GM18502 (cell line): ENCODE measurements at regions not wholly inside any gene's neighbourhood (a gene's known extent, or its start where the extent isn't known, plus 50 kb on each side); places are given as distances from the start of the nearest gene placed in this dataset.
A peak's percentile ranks its signal among the peaks of the same experiment; 100 is the strongest.
"Not testable (repeated sequence)": the region's sequence is repeated elsewhere in the genome, so short reads cannot be mapped to it uniquely, and the experiment has no call there.

Experiments used
- ATAC-seq: cut with Tn5 transposase; IDR thresholded peaks from one replicate; pipeline ENCODE4 v1.9.1; 2021; ENCODE audit warnings: mild to moderate bottlenecking; ENCODE audit not compliant: unreplicated experiment, poor library complexity

DNA sequence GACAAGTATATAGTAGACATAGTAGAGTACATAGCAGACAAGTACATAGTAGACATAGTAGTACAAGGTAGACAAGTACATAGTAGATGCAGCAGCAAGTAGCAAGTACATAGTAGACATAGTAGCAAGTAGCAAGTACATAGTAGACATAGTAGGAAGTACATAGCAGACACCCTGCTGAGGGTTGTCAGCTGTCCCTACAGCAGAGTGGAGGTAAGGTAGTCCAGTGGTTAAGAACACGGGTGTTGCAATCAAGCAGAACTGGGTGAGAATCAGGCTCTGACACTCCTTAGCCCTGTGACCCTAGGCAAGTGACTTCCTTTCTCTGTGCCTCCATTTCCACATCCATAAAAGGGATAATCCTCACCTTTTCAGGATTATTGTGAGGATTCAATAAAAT is 94.7 kb downstream of the NOG start:
- no peak for ATAC-seq

DNA sequence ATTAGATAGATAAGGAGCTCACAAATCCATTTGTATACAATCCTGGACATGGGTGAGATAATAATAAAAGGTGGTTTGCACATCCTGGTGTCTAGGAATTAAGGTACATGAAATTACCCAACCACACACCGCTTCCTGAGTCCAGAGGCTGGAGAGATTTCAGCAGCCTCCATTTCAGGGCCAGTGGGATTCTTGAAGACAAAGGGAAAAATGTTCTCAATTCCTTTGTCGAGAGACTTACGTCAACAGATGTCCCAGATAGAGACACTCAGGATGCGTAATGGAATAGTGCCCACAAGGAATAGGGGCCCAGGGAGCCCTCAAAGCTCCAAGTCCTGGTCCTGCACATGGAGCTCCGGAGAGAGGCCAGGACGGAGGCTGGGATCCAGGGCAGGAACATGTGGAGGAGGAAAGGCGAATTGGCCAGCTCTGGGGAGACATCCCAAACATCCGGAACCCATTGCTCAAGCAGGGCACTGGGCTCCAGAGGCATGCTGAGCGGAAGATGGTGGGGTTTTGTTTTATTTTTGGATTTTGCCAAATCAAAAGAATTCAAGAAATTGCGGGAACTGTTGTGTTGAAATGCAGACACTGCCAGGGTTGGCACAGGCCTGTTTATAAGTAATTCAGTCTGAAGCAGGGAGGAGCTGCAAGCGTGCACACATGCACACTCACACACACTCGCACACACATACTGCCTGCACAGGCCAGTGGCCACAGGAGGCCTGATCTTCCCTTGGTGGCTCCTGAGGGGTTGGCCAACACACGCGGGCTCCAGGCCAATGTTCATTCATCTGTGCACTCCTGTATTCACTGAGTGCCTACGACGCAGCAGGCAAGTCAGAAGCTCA is 97.2 kb downstream of the NOG start:
- ATAC-seq = no peak

DNA sequence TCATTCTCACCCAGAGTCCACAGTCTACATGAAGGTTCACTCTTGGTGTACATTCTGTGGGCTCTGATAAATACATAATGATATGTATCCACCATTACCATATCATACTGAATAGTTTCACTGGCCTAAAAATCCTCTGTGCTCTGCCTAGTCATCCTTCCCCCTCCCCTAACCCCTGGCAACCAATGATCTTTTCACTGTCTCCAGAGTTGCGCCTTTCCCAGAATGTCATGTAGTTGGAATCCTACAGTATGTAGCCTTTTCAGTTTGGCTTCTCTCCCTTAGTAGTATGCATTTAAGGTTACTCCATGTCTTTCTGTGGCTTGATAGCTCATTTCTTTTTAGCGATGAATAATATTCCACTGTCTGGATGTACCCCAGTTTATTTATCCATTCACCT is 101.3 kb downstream of the NOG start:
- ATAC-seq = no peak

DNA sequence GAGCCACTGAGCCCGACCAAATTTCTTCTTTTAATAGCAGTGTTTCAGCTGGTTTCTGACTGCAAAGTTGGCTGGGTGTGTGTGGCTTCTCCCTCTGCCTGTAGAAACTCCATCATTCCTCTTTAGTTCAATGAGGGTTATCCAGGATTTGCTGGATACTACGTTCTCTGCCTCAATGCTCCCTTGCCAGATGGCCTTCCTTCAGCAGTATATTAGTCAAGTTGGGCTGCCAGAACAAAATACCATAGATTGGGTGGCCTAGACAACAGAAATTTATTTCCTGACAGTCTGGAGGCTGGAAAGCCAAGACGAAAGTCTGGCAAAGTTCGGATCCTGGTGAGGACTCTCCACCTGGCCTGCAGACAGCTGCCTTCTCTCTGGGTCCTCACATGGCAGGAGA is 103.7 kb downstream of the NOG start:
- no peak for ATAC-seq

DNA sequence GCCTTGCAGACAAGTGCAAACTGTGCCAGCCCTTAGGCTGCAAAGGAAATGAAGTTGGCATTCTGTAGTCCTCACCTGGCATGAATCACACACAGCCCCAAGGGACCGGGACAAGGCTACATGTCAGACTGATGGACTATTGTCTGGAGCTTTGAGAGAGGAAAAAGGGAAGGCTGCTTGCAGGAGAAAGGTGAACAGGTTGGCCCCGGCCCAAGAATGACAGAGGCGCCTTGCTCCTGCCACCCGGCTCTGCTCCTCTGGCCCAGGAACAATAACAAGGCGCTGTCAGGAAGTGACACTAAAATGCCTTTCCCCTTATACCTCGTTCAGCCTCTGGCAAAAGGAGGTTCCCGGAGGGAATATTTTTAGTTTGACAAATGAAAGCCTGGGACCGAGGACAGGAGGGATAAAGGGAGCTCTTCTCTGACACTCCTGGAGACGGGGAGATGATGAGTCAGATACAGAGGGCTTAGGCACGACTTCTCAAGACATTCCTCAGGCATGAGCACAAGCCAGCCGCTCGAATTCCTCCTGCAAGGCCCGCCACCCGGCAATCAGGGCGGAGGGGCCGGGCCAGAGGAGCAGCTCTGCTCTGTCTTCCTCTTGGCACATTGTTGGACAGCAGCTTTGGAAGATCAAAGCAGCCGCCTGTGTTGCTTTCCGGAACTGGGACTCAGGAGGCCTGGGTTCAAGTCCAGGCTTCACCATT is 105.8 kb downstream of the NOG start:
- no peak for ATAC-seq

DNA sequence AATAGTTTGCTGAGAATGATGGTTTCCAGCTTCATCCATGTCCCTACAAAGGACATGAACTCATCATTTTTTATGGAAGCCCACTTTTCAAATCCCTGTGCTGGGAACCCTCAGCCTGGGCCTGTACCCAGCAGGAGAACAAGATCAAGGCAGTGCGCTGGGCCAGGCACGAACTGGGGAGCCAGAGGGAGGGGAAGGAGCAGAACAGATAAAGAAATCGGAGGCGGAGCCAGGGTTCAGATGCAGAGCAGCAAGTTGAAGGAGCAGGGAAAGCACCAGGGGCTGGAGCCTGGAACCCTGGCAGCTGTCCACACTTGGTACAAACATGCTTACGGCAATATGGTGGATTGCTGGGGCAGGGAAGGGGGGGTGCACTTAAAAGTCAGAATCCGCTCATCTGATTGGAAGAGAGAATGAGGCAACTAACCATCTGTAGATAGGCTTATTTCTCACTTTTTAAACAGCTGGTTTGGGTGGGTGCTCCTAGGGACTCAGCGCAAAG is 107.5 kb downstream of the NOG start:
- no peak for ATAC-seq

DNA sequence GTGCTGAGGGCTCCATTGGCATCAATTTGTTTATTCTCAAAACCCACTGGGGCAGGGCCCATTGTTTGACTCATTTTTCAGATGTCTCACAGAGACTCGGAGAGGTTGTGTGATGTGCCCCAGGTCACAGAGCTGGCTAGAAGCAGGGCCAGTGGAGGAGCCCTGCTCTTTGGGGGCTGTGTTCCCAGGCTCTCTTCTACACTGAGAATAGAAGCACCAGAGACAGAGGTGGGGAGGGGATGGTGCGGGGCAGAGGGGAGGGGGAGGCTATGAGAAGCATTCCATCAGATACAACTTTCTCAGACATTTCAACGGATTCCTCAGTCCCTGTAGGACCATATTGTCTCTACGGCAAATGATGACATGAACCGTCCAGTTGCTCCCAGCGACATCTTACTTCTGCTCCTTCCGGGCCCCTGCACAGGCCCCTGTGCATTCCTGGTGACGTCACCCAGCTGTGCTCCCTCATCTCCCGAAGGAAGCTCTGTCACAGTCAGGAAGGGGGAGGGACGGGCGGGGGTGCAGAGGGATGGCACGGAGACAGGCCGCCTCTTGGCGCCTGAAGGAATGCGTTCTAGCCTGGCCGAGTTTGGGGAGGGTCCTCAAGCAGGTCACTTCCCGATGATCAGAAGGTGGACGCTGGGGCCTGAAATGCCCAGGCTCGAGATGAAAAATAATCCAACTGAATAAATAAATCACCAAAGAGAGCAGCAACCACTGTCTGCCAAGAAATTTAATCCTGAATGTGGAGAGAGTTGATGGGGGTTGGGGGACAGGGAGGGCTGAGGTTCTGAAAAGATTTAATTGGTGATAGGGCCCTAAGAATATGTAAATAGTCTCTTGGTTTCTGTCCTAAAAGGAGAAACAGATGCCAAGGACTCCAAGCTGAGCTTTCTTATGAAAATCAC is 114.1 kb downstream of the NOG start:
- ATAC-seq = no peak

DNA sequence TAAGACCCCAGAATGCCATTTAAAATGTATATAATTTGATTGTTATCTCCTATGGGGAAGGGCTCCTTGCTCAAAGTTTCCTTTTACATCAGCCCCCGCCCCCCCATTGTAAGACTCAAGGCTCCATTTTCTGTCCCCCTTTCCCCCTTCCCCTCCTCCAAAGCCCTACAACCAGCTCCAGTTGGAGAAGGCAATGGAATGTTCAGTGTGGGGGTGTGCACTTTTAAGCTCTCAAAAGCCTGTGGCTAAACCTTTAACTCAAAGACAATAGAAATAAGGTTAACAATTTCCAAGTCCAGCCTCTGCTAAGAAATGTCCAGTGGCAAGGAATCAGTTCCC is 114.7 kb downstream of the NOG start:
- no peak for ATAC-seq

DNA sequence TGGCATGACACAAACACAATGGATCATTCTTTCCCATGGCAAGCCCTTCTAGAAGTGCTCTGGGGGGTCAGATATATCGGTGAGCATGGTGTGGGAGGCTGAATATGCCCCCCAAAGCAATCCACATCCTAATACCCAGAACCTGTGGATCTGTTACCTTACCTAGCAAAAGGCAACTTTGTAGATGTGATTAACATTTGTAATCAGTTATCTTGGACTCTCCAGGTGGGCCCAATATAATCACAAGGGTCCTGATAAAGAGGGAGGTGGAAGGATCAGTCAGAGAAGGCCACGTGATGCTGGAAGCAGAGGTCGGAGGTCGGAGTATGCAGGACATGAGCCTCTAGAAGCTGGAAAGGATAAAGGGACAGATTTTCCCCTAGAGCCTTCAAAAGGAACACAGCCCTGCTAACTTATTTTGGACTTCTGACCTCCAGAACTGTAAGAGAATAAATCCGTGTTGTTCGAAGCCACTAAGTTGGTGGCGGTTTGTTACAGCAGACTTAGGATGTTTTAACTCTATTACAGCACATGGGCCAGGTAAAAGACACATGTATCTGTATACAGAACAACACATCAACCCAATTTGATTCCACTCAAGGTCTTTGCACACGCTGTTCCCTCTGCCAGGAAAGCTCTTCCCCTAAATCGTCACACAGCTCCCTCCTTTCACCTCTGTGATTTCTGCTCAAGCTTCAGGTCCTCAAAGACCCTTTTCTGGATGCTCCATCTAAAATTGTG is 115.3 kb downstream of the NOG start:
- ATAC-seq = no peak

DNA sequence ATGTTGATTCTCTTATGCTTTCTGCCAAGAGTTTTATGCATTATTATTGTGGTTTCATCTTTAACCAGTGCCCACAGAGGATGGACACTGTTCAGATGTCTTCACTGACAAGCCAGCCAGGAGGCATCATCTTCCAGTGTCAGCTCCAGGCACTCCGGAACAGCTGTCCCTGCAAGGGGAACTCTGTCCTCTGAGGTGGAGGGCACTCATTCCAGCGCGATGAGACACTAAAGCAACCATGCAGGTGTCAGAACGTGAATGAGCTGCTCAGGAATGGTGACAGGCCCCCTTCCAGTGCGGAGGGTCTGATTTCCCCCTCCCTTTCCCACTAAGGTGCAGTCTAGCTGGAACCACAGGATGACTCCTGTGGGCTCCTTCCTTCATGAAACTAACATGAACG is 117.5 kb downstream of the NOG start:
- no peak for ATAC-seq

DNA sequence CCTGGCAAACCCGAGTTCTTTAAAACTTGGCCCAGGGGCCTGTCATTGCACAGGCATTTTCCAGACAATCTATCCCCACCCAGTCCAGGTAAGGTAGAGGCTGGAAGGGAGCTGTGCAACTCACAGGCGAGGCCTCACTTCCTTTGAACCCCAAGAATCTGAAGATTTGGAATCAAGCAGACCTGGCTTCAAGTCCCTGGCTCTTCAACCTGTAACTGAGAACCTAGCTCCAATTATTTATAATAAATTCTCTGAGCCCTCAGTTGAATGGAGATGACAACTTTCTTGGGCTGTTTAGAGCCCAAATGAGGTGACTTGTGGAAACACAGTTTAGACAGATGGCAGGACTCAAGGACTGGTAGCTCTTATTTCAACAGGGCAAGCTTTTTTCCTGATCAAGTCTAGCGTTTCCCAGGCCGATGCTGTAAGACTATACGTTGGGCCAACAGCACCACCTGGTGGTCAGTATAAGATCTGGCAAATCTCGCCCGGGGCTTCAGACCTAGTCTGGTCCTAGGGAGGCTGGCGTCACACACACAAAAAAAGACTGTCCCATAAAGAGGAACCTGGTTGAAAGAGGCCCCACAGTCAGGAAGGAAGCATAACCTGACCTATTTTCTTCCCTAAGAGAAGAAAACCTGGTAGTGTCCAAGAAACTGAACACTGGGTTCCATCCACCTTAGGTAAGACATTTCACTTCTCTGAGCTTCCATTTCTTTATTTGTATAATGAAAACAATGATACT is 117.9 kb downstream of the C17orf67 start:
- ATAC-seq = peak; percentile 89

DNA sequence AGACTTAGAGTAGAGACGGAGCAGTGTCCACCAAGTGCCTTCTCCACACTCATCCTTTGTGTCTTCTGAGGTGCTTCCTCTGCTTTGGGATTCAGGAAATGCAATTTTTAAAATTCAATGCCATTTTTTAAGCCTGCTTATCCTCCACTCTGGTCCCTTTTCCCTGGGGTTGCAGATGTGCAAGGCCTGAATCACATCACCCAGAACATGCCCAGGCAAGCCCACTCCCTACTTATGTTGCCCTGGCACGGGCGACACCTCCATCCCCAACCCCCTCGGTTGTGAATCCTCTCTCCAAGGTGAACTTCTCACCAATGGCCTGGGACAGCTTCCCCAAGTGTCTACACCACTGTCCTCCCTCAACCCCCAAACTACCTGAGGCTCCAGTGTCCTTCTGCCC is 116.2 kb downstream of the C17orf67 start:
- no peak for ATAC-seq

DNA sequence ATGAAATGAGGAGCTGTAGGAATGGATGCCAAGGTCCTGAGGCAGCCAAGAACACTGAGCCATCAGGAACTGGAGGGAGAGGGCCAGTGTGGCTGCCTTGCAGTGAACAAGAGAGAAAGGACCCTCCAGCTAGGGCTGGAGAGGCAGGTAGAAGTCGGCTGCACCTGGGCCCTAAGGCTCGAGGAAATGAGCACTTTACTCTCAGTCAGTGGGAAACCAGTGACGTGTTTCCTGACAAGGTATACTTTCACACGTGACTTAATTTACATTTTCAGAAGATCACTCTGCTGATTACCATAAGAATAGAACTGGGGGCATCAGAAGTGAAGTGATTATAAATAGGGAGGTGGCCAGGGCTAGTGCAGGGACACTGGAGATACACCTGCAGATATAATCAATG is 115.2 kb downstream of the C17orf67 start:
- peak; percentile 72 for ATAC-seq

DNA sequence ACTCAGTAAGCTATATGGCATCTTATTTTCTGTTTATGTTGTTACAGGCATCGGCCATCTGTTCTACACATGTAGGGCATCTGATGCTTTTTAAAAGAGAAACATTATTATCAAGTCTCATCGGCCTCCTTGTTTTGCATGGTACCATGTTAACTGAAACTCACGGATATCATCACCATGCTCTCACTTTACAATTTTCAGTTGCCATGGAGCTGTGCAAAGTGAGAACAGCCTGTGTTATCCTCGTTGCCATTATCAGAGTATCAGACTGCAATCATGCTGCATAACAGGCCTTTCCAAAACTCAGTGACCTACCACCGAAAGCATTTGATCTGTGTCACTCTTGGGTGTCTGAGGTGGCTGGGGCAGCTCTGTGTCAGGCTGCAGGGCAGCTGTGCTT is 110.3 kb downstream of the C17orf67 start:
- ATAC-seq = no peak

DNA sequence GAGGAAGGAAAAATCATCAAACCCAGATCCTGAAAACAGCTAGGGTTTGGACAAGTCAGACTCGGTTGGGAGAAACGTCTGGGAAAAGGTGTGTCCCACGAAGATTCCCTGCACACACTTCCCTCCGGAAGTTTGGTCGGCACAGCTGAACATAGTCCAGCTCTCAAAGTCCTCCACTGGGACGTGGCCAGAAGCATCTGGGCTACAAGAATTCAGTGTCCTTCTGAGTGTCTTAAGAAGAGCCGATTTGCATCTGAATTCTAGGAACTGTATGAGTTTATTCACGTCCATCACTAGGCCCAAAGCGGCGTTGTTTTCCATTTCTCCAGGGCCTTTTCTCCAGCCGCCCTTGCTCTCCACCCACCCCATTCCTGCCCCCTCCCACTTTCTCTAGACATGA is 109.1 kb downstream of the C17orf67 start:
- ATAC-seq = no peak

DNA sequence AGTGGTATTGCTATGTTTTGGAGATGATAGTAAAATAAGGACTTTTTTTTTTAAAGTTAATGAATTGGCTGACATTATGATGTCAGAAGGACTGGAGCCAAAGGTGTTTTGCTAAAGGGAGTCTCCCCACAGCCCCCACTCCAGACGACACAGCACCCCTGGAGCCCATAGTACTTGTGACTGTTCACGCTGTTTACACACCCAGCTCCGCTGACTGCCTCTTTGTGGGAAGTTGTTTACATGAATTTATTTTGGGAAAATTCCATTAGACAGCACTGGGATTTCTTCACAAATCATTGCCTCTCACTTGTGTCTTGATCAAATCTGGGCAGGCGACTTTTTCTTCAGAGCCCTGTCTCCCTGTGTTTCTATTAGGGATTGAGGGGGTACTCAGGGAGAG is 108.6 kb downstream of the C17orf67 start:
- no peak for ATAC-seq

DNA sequence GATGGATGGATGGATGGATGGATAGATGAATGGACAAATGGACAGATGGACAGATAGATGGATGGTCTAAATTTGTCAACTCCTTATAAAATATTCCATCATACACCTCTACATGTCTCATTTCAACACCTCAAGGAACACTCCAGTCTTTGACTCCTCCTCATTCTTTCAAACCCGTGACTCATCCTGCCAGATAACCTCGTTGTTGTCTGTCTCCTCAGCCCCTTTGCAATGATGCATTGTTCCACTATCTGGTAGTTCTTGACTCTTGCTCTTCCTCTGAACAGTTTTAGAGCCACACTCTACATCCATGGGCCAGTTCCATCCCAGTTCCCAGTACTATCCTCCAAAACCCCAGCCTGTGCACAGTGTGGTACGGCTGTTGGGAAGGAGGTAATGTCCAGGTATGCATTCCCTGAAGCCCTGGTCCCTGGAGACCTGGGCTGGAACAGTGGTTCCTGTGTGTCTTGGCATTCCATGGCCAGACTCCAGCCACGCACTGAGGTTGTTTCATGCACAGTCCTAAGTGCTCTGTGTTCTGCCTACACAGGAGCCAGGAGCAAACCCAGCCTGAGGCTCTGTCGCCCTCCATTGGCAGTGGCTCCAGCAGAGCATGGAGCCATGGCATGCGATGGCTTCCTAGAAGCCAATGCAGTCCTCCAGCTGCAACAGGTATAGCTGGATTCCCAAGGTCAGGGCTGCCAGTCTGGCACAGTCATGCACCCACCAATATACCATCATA is 105.7 kb downstream of the C17orf67 start:
- no peak for ATAC-seq

DNA sequence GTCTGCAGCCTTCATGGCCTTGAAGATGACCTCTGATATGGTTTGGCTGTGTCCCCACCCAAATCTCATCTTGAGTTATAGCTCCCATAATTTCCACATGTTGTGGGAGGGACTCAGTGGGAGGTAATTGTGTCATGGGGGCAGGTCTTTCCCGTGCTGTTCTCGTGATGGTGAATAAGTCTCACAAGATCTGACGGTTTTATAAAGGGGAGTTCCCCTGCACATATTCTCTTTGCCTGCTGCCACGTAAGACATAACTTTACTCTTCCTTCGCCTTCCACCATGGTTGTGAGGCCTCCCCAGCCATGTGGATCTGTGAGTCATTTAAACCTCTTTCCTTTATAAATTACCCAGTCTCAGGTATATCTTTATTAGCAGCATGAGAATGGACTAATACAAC is 102.6 kb downstream of the C17orf67 start:
- not testable (repeated sequence) for ATAC-seq

DNA sequence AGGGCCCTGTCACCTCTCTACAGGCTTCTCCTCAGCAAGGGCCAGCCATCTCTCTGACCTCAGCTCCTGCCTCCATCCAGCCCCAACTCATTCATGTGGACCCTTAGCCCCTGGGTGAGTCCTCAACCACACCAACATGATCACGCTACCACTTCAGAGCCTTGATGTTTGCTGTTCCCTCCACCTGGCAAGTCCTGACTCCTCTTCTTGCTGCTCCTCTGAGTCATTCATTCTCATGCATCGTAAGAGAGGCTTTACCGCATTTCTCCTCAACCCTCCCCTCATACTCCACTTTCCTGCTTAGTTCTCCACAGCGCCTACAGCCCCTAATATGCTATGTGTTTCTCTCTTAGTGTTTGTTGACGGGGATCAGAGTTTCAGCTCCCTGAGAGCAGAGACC is 99.9 kb downstream of the C17orf67 start:
- no peak for ATAC-seq
